IMR-90 (cell line): ENCODE measurements at regions not wholly inside any gene's neighbourhood (a gene's known extent, or its start where the extent isn't known, plus 50 kb on each side); places are given as distances from the start of the nearest gene placed in this dataset.

Experiments
- ATAC-seq: fragments of 200-7000 bp; cut with Tn5 transposase; 2 replicates; pipeline ENCODE4 v1.9.1; 2020; ENCODE audit warnings: low read depth, mild to moderate bottlenecking, moderate library complexity
- BruUV-seq: library from RNA; stranded (reverse); fragments of 400-500 nt; replicated peaks from 2 replicates; lab custom pipeline; 2021; lab: Mats Ljungman, UMichigan
- CTCF ChIA-PET: fragments of 300-600 bp; formaldehyde crosslinking; extraction: SDS; loops from one replicate; lab custom pipeline; 2021; ENCODE audit warnings: antibody characterized with exemption; lab: Yijun Ruan, JAX
- POLR2A ChIA-PET: fragments of 300-600 bp; sonication (Branson Sonifier 250); formaldehyde crosslinking; loops from one replicate; lab custom pipeline; 2022; ENCODE audit warnings: antibody characterized with exemption; ENCODE audit not compliant: unreplicated experiment; lab: Charles Lee
- DNase-seq: peaks from one replicate; pipeline ENCODE4 v3.0.0; 2013
- H2AFZ ChIP-seq: replicated peaks from 2 replicates; pipeline ENCODE3; 2013; ENCODE audit warnings: low read length, mild to moderate bottlenecking; ENCODE audit not compliant: poor library complexity
- H2AK5ac ChIP-seq: 2 replicates; pipeline ENCODE4 v1.6.1; 2013; ENCODE audit warnings: low read depth, low read length, inconsistent platforms
- H2AK9ac ChIP-seq: replicated peaks from 2 replicates; pipeline ENCODE3; 2013; ENCODE audit warnings: mild to moderate bottlenecking, low read depth, low read length, moderate library complexity; ENCODE audit not compliant: poor library complexity
- H2BK120ac ChIP-seq: 2 replicates; pipeline ENCODE4 v1.6.1; 2013; ENCODE audit warnings: low read depth, low read length, inconsistent platforms
- H2BK15ac ChIP-seq: 3 replicates; pipeline ENCODE4 v1.6.1; 2013; ENCODE audit warnings: low read depth, low read length, inconsistent platforms
- H2BK20ac ChIP-seq: 2 replicates; pipeline ENCODE4 v1.6.1; 2013; ENCODE audit warnings: low read depth, mild to moderate bottlenecking, inconsistent platforms, low read length, moderate library complexity
- H2BK5ac ChIP-seq: 2 replicates; pipeline ENCODE4 v1.6.1; 2013; ENCODE audit warnings: mild to moderate bottlenecking, low read depth, low read length, inconsistent platforms; ENCODE audit not compliant: poor library complexity, severe bottlenecking
- H3K14ac ChIP-seq: replicated peaks from 2 replicates; pipeline ENCODE4 v1.6.1; 2013; ENCODE audit warnings: low read depth, low read length, inconsistent platforms
- H3K18ac ChIP-seq: 2 replicates; pipeline ENCODE4 v1.6.1; 2013; ENCODE audit warnings: low read depth, low read length, control low read depth
- H3K23ac ChIP-seq: 2 replicates; pipeline ENCODE4 v1.6.1; 2013; ENCODE audit warnings: low read depth, low read length, inconsistent platforms
- H3K27ac ChIP-seq: 2 replicates; pipeline ENCODE4 v1.5.1; 2013; ENCODE audit warnings: mild to moderate bottlenecking, control low read depth, low read length; ENCODE audit not compliant: insufficient read depth
- H3K27me3 ChIP-seq: 2 replicates; pipeline ENCODE4 v1.6.1; 2013; ENCODE audit warnings: low read length; ENCODE audit not compliant: control insufficient read depth, insufficient read depth
- H3K36me3 ChIP-seq: 2 replicates; pipeline ENCODE4 v1.6.1; 2013; ENCODE audit warnings: low read length, mixed read lengths; ENCODE audit not compliant: control insufficient read depth, insufficient read depth
- H3K4ac ChIP-seq: 2 replicates; pipeline ENCODE4 v1.6.1; 2013; ENCODE audit warnings: low read depth, low read length, inconsistent platforms
- H3K4me1 ChIP-seq: 2 replicates; pipeline ENCODE4 v1.6.1; 2013; ENCODE audit warnings: low read length, mixed read lengths; ENCODE audit not compliant: control insufficient read depth, insufficient read depth
- H3K4me2 ChIP-seq: 2 replicates; pipeline ENCODE4 v1.6.1; 2013; ENCODE audit warnings: low read depth, mild to moderate bottlenecking, control low read depth, low read length, moderate library complexity
- H3K4me3 ChIP-seq: 2 replicates; pipeline ENCODE4 v1.5.1; 2013; ENCODE audit warnings: low read depth, mild to moderate bottlenecking, control low read depth, low read length, moderate library complexity; ENCODE audit not compliant: insufficient read depth
- H3K56ac ChIP-seq: 2 replicates; pipeline ENCODE4 v1.6.1; 2013; ENCODE audit warnings: low read length, inconsistent platforms; ENCODE audit not compliant: insufficient read depth; ENCODE audit errors: extremely low read depth
- H3K79me1 ChIP-seq, 2 experiments: 2 replicates each; pipeline ENCODE4 v1.6.1; 2013; ENCODE audit warnings: low read length in 2 of 2, inconsistent platforms in 1 of 2, low read depth in 1 of 2
- H3K9ac ChIP-seq: 2 replicates; pipeline ENCODE4 v1.6.1; 2013; ENCODE audit warnings: low read depth, low read length, control low read depth
- H3K9me1 ChIP-seq: 2 replicates; pipeline ENCODE4 v1.6.1; 2013; ENCODE audit warnings: low read length, inconsistent platforms; ENCODE audit not compliant: insufficient read depth
- H3K9me3 ChIP-seq: 2 replicates; pipeline ENCODE4 v1.6.1; 2013; ENCODE audit warnings: low read length; ENCODE audit not compliant: control insufficient read depth, insufficient read depth
- H4K20me1 ChIP-seq: 2 replicates; pipeline ENCODE4 v1.6.1; 2013; ENCODE audit warnings: low read length, inconsistent platforms; ENCODE audit not compliant: insufficient read depth
- H4K5ac ChIP-seq: 2 replicates; pipeline ENCODE4 v1.6.1; 2013; ENCODE audit warnings: mild to moderate bottlenecking, low read depth, low read length, control low read depth
- H4K8ac ChIP-seq, 2 experiments: 2 replicates each; pipeline ENCODE4 v1.6.1; 2013; ENCODE audit warnings: low read depth in 2 of 2, low read length in 2 of 2, control low read depth in 1 of 2, inconsistent platforms in 1 of 2
- H4K91ac ChIP-seq: 2 replicates; pipeline ENCODE4 v1.6.1; 2013; ENCODE audit warnings: low read depth, low read length, inconsistent platforms; ENCODE audit not compliant: insufficient read depth
- CEBPB ChIP-seq: IDR thresholded peaks from 2 replicates; pipeline ENCODE4 v1.6.1; 2012; ENCODE audit warnings: low read depth, low read length, improper control_type of control experiment
- FOS ChIP-seq: fragments of 150-350 bp; IDR thresholded peaks from 2 replicates; pipeline ENCODE4 v1.6.1; 2016; ENCODE audit warnings: low read depth, low read length
- MAFK ChIP-seq: IDR thresholded peaks from 2 replicates; pipeline ENCODE4 v1.6.1; 2012; ENCODE audit warnings: low read depth, low read length, improper control_type of control experiment
- MAZ ChIP-seq: IDR thresholded peaks from 2 replicates; pipeline ENCODE4 v1.6.1; 2012; ENCODE audit warnings: low read depth, mild to moderate bottlenecking, low read length, improper control_type of control experiment, moderate library complexity, borderline replicate concordance
- MXI1 ChIP-seq: IDR thresholded peaks from 2 replicates; pipeline ENCODE4 v1.6.1; 2012; ENCODE audit warnings: low read depth, mild to moderate bottlenecking, low read length, moderate library complexity, borderline replicate concordance
- NFE2L2 ChIP-seq: fragments of 150-350 bp; IDR thresholded peaks from 2 replicates; pipeline ENCODE4 v1.6.1; 2016; ENCODE audit warnings: low read depth, mild to moderate bottlenecking, low read length
- POLR2A ChIP-seq: IDR thresholded peaks from 2 replicates; pipeline ENCODE4 v1.6.1; 2012; ENCODE audit warnings: mild to moderate bottlenecking, low read depth, low read length
- RCOR1 ChIP-seq: IDR thresholded peaks from 2 replicates; pipeline ENCODE4 v1.6.1; 2012; ENCODE audit warnings: mild to moderate bottlenecking, low read length, improper control_type of control experiment; ENCODE audit not compliant: insufficient replicate concordance
- RFX5 ChIP-seq: IDR thresholded peaks from 2 replicates; pipeline ENCODE4 v1.8.0; 2012; ENCODE audit warnings: low read depth, mild to moderate bottlenecking, low read length, moderate library complexity
- WGBS, 2 experiments: methylation state at CpG; one replicate each; pipeline versions ENCODE4 v1.1.5 to v1.1.7; 2013; ENCODE audit warnings: missing lambda C conversion rate in 2 of 2; ENCODE audit not compliant: insufficient read length in 1 of 2; ENCODE audit errors: extremely low coverage in 2 of 2; 5-methylcytosine and 5-hydroxymethylcytosine counted together
- dilution Hi-C: fragments of 300-500 bp; cut with HindIII; formaldehyde crosslinking; loops from one replicate; pipeline ENCODE4 v1.14.3; 2018; ENCODE audit warnings: low sequenced_read_pairs; ENCODE audit not compliant: unreplicated experiment
- in situ Hi-C: fragments of 300-500 bp; cut with MboI; formaldehyde crosslinking; loops from 3 replicates; pipeline ENCODE4 v1.14.3; 2019; ENCODE audit warnings: low sequenced_read_pairs, inconsistent platforms, mixed read lengths
- intact Hi-C: fragments of 100-400 bp; cut with micrococcal nuclease; formaldehyde crosslinking; loops from 2 replicates; pipeline ENCODE4 v1.10.0; 2022
- TF ChIP-seq, protein P1 (sequence below): fragments of 150-350 bp; IDR thresholded peaks from 2 replicates; pipeline ENCODE4 v1.6.1; 2017; ENCODE audit warnings: mild to moderate bottlenecking, antibody characterized with exemption, low read length, low read depth
- TF ChIP-seq, protein P2 (sequence below): fragments of 150-350 bp; IDR thresholded peaks from 2 replicates; pipeline ENCODE4 v1.6.1; 2016; ENCODE audit warnings: low read depth, mild to moderate bottlenecking, low read length, moderate library complexity, borderline replicate concordance

DNA sequence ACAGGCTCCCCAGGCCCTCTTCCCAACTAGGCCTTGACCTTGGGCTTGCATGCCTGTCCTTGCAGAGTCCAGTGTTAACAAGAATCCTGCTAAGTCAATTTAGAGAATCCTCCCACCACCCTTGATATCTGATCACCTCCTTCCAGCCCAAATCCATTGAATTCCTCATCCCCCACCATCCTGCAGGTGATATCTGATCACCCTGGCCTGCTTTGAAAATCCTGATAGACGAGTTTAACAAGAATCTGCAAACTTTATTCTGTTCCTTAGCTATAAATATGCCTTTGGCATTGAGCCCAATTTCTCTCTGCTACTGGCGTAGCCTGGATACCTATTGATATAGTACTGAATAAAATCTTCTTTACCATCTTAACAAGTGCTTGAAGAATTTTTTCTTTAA, 125.5 kb downstream of the DIRAS2 start:
- no peak overlapping the region for H3K18ac ChIP-seq
- no peaks in the 10 kb centered on the region for H3K9me1 ChIP-seq
- ChIA-PET CTCF (no interaction called here), POLR2A (no interaction called here)
- no peak overlapping the region for H2BK120ac ChIP-seq
- H2AK9ac ChIP-seq, result no peak overlapping the region
- no peak overlapping the region for H3K4me3 ChIP-seq
- BruUV-seq, result no TSS peak
- H3K4ac ChIP-seq, result no peak overlapping the region
- no peak overlapping the region for H2BK5ac ChIP-seq
- H3K9ac ChIP-seq, result no peak overlapping the region
- no peak overlapping the region for H3K4me2 ChIP-seq
- H2AK5ac ChIP-seq, result no peak overlapping the region
- no peak overlapping the region for H3K14ac ChIP-seq
- WGBS, 2 experiments, result 20% methylated on average over 1 of the region's 2 CpGs; no CpG with 5 or more reads in 1 of the 2 experiments
- no peak overlapping the region for H4K5ac ChIP-seq
- no peak overlapping the region for H3K23ac ChIP-seq
- H4K91ac ChIP-seq, result no peak overlapping the region
- H3K36me3 ChIP-seq, result no peaks in the 10 kb centered on the region
- no peaks in the 10 kb centered on the region for H4K20me1 ChIP-seq
- no peak overlapping the region for H3K27ac ChIP-seq
- dilution Hi-C loops, result no loop called here
- no peaks in the 10 kb centered on the region for H3K4me1 ChIP-seq
- H3K79me1 ChIP-seq, result no peaks in the 10 kb centered on the region
- H3K9me3 ChIP-seq, result no peaks in the 10 kb centered on the region
- ATAC-seq (no peak), DNase-seq (no peak)
- H3K27me3 ChIP-seq, result no peaks in the 10 kb centered on the region
- H4K8ac ChIP-seq, result no peak overlapping the region
- in situ Hi-C loops, result no loop called here
- H2BK15ac ChIP-seq, result no peak overlapping the region
- TF ChIP-seq, protein P1, sequence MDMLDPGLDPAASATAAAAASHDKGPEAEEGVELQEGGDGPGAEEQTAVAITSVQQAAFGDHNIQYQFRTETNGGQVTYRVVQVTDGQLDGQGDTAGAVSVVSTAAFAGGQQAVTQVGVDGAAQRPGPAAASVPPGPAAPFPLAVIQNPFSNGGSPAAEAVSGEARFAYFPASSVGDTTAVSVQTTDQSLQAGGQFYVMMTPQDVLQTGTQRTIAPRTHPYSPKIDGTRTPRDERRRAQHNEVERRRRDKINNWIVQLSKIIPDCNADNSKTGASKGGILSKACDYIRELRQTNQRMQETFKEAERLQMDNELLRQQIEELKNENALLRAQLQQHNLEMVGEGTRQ, result no peak
- TF ChIP-seq MXI1 (no peak), NFE2L2 (no peak), RFX5 (no peak), FOS (no peak), MAFK (no peak), CEBPB (no peak), RCOR1 (no peak), POLR2A (no peak), MAZ (no peak)
- TF ChIP-seq, protein P2, sequence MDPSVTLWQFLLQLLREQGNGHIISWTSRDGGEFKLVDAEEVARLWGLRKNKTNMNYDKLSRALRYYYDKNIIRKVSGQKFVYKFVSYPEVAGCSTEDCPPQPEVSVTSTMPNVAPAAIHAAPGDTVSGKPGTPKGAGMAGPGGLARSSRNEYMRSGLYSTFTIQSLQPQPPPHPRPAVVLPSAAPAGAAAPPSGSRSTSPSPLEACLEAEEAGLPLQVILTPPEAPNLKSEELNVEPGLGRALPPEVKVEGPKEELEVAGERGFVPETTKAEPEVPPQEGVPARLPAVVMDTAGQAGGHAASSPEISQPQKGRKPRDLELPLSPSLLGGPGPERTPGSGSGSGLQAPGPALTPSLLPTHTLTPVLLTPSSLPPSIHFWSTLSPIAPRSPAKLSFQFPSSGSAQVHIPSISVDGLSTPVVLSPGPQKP, result no peak
- H3K56ac ChIP-seq, result no peak overlapping the region
- intact Hi-C loops, result no loop called here
- no peak overlapping the region for H2BK20ac ChIP-seq
- H2AFZ ChIP-seq, result no peak overlapping the region
